SK-N-SH treated with all-trans-retinoic acid at 6 μM for 48 hours (cell line): ENCODE measurements at regions not wholly inside any gene's neighbourhood (a gene's known extent, or its start where the extent isn't known, plus 50 kb on each side); places are given as distances from the start of the nearest gene placed in this dataset.

Source experiments
- ATAC-seq: fragments of 200-7000 bp; cut with Tn5 transposase; 3 replicates; pipeline ENCODE4 v1.9.1; 2020; ENCODE audit warnings: mild to moderate bottlenecking, moderate library complexity
- ARNTL ChIP-seq: fragments of 450-650 bp; formaldehyde crosslinking; IDR thresholded peaks from 2 replicates; pipeline ENCODE4 v1.5.0; 2020; ENCODE audit warnings: low read depth, mild to moderate bottlenecking, moderate library complexity, borderline replicate concordance
- BACH2 ChIP-seq: fragments of 250-450 bp; sonication (Bioruptor Pico); IDR thresholded peaks from 2 replicates; pipeline ENCODE4 v1.9.0; 2021; ENCODE audit warnings: mild to moderate bottlenecking, borderline replicate concordance
- CSDC2 ChIP-seq: fragments of 250-450 bp; sonication (Bioruptor Pico); IDR thresholded peaks from 2 replicates; pipeline ENCODE4 v1.5.0; 2020; ENCODE audit warnings: mild to moderate bottlenecking, moderate library complexity
- ESRRG ChIP-seq: fragments of 250-450 bp; sonication (Bioruptor Pico); IDR thresholded peaks from 2 replicates; pipeline ENCODE4 v1.6.1; 2021; ENCODE audit warnings: mild to moderate bottlenecking
- GLIS3 ChIP-seq: fragments of 250-450 bp; sonication (Bioruptor Pico); IDR thresholded peaks from 2 replicates; pipeline ENCODE4 v1.5.0; 2020; ENCODE audit warnings: mild to moderate bottlenecking, moderate library complexity
- ISL1 ChIP-seq: fragments of 250-450 bp; sonication (Bioruptor Pico); IDR thresholded peaks from 2 replicates; pipeline ENCODE4 v2.1.2; 2022; ENCODE audit warnings: mild to moderate bottlenecking, moderate library complexity
- OSR1 ChIP-seq: fragments of 250-450 bp; sonication (Bioruptor Pico); IDR thresholded peaks from 2 replicates; pipeline ENCODE4 v1.8.0; 2022; ENCODE audit warnings: moderate library complexity, mild to moderate bottlenecking, inconsistent platforms
- PPARA ChIP-seq: fragments of 250-450 bp; sonication (Bioruptor Pico); IDR thresholded peaks from 2 replicates; pipeline ENCODE4 v1.5.0; 2020; ENCODE audit warnings: mild to moderate bottlenecking, borderline replicate concordance
- RARB ChIP-seq: fragments of 250-450 bp; sonication (Bioruptor Pico); IDR thresholded peaks from 2 replicates; pipeline ENCODE4 v1.8.0; 2021; ENCODE audit warnings: mild to moderate bottlenecking, moderate library complexity
- SNAI2 ChIP-seq: fragments of 250-450 bp; sonication (Bioruptor Pico); IDR thresholded peaks from 2 replicates; pipeline ENCODE4 v1.5.0; 2020; ENCODE audit warnings: mild to moderate bottlenecking, moderate library complexity
- TCF4 ChIP-seq: fragments of 250-450 bp; sonication (Bioruptor Pico); IDR thresholded peaks from 2 replicates; pipeline ENCODE4 v1.8.0; 2021; ENCODE audit warnings: mild to moderate bottlenecking, moderate library complexity, borderline replicate concordance
- TOX ChIP-seq: fragments of 250-450 bp; sonication (Bioruptor Pico); IDR thresholded peaks from 2 replicates; pipeline ENCODE4 v1.8.0; 2021; ENCODE audit warnings: mild to moderate bottlenecking, moderate library complexity, borderline replicate concordance
- ZC3H10 ChIP-seq: fragments of 250-450 bp; sonication (Bioruptor Pico); IDR thresholded peaks from 2 replicates; pipeline ENCODE4 v1.5.1; 2021; ENCODE audit warnings: mild to moderate bottlenecking, moderate library complexity
- ZFP3 ChIP-seq: fragments of 250-450 bp; sonication (Bioruptor Pico); IDR thresholded peaks from 2 replicates; pipeline ENCODE4 v1.5.0; 2020; ENCODE audit warnings: mild to moderate bottlenecking, moderate library complexity
- ZFP30 ChIP-seq: fragments of 450-650 bp; formaldehyde crosslinking; IDR thresholded peaks from 2 replicates; pipeline ENCODE4 v1.5.0; 2022; ENCODE audit warnings: mild to moderate bottlenecking, moderate library complexity
- ZNF565 ChIP-seq: fragments of 450-650 bp; formaldehyde crosslinking; conservative IDR thresholded peaks from 2 replicates; pipeline ENCODE4 v1.5.0; 2020; ENCODE audit warnings: low read depth, mild to moderate bottlenecking, moderate library complexity
- ZNF70 ChIP-seq: fragments of 450-650 bp; formaldehyde crosslinking; IDR thresholded peaks from 2 replicates; pipeline ENCODE4 v1.5.0; 2020; ENCODE audit warnings: mild to moderate bottlenecking, moderate library complexity
- ZNF8 ChIP-seq: fragments of 450-650 bp; formaldehyde crosslinking; IDR thresholded peaks from 2 replicates; pipeline ENCODE4 v1.5.0; 2020; ENCODE audit warnings: mild to moderate bottlenecking, moderate library complexity
- TF ChIP-seq, protein P1 (sequence below): fragments of 250-450 bp; sonication (Bioruptor Pico); IDR thresholded peaks from 2 replicates; pipeline ENCODE4 v1.5.0; 2020; ENCODE audit warnings: mild to moderate bottlenecking, moderate library complexity
- TF ChIP-seq, protein P2 (sequence below): fragments of 250-450 bp; sonication (Bioruptor Pico); IDR thresholded peaks from 2 replicates; pipeline ENCODE4 v1.5.1; 2020; ENCODE audit warnings: low read depth, mild to moderate bottlenecking, moderate library complexity
- TF ChIP-seq, protein P3 (sequence below): fragments of 250-450 bp; sonication (Bioruptor Pico); IDR thresholded peaks from 2 replicates; pipeline ENCODE4 v1.8.0; 2020; ENCODE audit warnings: mild to moderate bottlenecking, moderate library complexity, borderline replicate concordance
- TF ChIP-seq, protein P4 (sequence below): fragments of 250-450 bp; sonication (Bioruptor Pico); IDR thresholded peaks from 2 replicates; pipeline ENCODE4 v1.8.0; 2021; ENCODE audit warnings: low read depth, mild to moderate bottlenecking, moderate library complexity, borderline replicate concordance
- TF ChIP-seq, protein P5 (sequence below): fragments of 250-450 bp; sonication (Bioruptor Pico); IDR thresholded peaks from 2 replicates; pipeline ENCODE4 v1.5.1; 2021; ENCODE audit warnings: mild to moderate bottlenecking, moderate library complexity

DNA sequence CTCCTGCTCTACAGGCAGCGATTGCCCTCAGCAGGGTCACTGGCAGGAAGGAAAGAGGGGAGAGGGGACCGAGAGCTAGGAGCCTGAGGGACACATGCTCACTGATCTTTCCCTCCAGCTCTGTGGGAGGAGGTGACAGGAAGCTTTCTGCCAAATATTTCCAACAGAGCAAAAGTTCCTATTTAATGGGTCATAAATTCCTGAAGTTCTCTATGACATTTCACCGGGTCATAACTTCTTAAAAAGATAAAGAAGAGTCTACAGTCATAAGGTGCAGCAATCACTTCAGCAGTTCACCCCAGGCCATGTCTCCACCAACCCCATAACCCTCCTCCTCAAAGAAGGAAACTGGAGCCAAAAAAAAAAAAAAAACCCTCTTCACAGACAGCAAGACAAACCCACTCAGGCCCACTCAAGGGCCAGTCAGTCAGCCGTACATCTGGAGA lies 481.1 kb downstream of the NR2F1-AS1 start:
- no peak for ATAC-seq
- TF ChIP-seq, protein P1, sequence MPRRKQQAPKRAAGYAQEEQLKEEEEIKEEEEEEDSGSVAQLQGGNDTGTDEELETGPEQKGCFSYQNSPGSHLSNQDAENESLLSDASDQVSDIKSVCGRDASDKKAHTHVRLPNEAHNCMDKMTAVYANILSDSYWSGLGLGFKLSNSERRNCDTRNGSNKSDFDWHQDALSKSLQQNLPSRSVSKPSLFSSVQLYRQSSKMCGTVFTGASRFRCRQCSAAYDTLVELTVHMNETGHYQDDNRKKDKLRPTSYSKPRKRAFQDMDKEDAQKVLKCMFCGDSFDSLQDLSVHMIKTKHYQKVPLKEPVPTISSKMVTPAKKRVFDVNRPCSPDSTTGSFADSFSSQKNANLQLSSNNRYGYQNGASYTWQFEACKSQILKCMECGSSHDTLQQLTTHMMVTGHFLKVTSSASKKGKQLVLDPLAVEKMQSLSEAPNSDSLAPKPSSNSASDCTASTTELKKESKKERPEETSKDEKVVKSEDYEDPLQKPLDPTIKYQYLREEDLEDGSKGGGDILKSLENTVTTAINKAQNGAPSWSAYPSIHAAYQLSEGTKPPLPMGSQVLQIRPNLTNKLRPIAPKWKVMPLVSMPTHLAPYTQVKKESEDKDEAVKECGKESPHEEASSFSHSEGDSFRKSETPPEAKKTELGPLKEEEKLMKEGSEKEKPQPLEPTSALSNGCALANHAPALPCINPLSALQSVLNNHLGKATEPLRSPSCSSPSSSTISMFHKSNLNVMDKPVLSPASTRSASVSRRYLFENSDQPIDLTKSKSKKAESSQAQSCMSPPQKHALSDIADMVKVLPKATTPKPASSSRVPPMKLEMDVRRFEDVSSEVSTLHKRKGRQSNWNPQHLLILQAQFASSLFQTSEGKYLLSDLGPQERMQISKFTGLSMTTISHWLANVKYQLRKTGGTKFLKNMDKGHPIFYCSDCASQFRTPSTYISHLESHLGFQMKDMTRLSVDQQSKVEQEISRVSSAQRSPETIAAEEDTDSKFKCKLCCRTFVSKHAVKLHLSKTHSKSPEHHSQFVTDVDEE (CRISPR knock-in tag) = no peak
- TF ChIP-seq, protein P2, sequence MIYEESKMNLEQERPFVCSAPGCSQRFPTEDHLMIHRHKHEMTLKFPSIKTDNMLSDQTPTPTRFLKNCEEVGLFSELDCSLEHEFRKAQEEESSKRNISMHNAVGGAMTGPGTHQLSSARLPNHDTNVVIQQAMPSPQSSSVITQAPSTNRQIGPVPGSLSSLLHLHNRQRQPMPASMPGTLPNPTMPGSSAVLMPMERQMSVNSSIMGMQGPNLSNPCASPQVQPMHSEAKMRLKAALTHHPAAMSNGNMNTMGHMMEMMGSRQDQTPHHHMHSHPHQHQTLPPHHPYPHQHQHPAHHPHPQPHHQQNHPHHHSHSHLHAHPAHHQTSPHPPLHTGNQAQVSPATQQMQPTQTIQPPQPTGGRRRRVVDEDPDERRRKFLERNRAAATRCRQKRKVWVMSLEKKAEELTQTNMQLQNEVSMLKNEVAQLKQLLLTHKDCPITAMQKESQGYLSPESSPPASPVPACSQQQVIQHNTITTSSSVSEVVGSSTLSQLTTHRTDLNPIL (CRISPR knock-in tag) = no peak
- TF ChIP-seq ISL1 (CRISPR knock-in tag) (no peak), ZNF565 (no peak), ZNF70 (no peak), PPARA (no peak), ARNTL (CRISPR knock-in tag) (no peak), CSDC2 (CRISPR knock-in tag) (no peak), ZFP3 (no peak), ZFP30 (no peak), TCF4 (CRISPR knock-in tag) (no peak), GLIS3 (CRISPR knock-in tag) (no peak), RARB (CRISPR knock-in tag) (no peak), TOX (CRISPR knock-in tag) (no peak), ESRRG (no peak), BACH2 (CRISPR knock-in tag) (no peak), ZNF8 (CRISPR knock-in tag) (no peak)
- TF ChIP-seq, protein P3, sequence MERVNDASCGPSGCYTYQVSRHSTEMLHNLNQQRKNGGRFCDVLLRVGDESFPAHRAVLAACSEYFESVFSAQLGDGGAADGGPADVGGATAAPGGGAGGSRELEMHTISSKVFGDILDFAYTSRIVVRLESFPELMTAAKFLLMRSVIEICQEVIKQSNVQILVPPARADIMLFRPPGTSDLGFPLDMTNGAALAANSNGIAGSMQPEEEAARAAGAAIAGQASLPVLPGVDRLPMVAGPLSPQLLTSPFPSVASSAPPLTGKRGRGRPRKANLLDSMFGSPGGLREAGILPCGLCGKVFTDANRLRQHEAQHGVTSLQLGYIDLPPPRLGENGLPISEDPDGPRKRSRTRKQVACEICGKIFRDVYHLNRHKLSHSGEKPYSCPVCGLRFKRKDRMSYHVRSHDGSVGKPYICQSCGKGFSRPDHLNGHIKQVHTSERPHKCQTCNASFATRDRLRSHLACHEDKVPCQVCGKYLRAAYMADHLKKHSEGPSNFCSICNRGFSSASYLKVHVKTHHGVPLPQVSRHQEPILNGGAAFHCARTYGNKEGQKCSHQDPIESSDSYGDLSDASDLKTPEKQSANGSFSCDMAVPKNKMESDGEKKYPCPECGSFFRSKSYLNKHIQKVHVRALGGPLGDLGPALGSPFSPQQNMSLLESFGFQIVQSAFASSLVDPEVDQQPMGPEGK (CRISPR knock-in tag) = no peak
- TF ChIP-seq, protein P4, sequence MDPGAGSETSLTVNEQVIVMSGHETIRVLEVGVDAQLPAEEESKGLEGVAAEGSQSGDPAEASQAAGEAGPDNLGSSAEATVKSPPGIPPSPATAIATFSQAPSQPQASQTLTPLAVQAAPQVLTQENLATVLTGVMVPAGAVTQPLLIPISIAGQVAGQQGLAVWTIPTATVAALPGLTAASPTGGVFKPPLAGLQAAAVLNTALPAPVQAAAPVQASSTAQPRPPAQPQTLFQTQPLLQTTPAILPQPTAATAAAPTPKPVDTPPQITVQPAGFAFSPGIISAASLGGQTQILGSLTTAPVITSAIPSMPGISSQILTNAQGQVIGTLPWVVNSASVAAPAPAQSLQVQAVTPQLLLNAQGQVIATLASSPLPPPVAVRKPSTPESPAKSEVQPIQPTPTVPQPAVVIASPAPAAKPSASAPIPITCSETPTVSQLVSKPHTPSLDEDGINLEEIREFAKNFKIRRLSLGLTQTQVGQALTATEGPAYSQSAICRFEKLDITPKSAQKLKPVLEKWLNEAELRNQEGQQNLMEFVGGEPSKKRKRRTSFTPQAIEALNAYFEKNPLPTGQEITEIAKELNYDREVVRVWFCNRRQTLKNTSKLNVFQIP = no peak
- TF ChIP-seq, protein P5, sequence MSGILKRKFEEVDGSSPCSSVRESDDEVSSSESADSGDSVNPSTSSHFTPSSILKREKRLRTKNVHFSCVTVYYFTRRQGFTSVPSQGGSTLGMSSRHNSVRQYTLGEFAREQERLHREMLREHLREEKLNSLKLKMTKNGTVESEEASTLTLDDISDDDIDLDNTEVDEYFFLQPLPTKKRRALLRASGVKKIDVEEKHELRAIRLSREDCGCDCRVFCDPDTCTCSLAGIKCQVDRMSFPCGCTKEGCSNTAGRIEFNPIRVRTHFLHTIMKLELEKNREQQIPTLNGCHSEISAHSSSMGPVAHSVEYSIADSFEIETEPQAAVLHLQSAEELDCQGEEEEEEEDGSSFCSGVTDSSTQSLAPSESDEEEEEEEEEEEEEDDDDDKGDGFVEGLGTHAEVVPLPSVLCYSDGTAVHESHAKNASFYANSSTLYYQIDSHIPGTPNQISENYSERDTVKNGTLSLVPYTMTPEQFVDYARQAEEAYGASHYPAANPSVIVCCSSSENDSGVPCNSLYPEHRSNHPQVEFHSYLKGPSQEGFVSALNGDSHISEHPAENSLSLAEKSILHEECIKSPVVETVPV (CRISPR knock-in tag) = no peak
- TF ChIP-seq, all 23 proteins: peak for 0

DNA sequence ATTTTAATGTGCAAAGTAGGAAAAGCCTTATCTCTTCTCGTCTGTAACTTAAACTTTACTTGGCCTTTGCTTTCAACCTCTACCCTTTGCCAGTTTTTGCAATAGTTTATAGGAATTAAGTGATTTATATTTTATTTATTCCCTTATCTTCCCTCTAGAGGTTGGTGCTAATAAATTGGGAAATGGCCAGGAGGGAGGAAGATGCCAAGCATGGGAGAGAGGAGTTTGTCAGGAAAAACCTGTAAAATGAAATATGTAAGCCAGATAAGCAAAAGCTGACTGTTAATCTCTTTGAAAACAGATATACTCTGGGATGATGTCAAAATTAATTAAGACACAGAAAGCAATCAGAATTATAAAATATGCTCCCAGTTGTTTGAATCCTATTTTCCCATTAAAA lies 484.5 kb downstream of the NR2F1-AS1 start:
- TF ChIP-seq CSDC2 (CRISPR knock-in tag) = no peak
- TF ChIP-seq TCF4 (CRISPR knock-in tag) = no peak
- TF ChIP-seq OSR1 (CRISPR knock-in tag) = no peak
- TF ChIP-seq, protein P5 (CRISPR knock-in tag) = no peak
- TF ChIP-seq, protein P2 (CRISPR knock-in tag) = no peak
- TF ChIP-seq, protein P1 (CRISPR knock-in tag) = no peak
- TF ChIP-seq ISL1 (CRISPR knock-in tag) = no peak
- no peak for TF ChIP-seq ZNF70
- TF ChIP-seq ZFP3 = no peak
- TF ChIP-seq, protein P3 (CRISPR knock-in tag) = no peak
- no peak for TF ChIP-seq BACH2 (CRISPR knock-in tag)
- TF ChIP-seq SNAI2 = no peak
- no peak for TF ChIP-seq ZC3H10 (CRISPR knock-in tag)
- no peak for TF ChIP-seq ARNTL (CRISPR knock-in tag)
- no peak for ATAC-seq
